Mucosa of descending colon (tissue), 3 donors: ENCODE measurements at regions not wholly inside any gene's neighbourhood (a gene's known extent, or its start where the extent isn't known, plus 50 kb on each side); places are given as distances from the start of the nearest gene placed in this dataset.
"Not testable (repeated sequence)": the region's sequence is repeated elsewhere in the genome, so short reads cannot be mapped to it uniquely, and the experiment has no call there.

Experiments used
- ATAC-seq: fragments of 200-7000 bp; cut with Tn5 transposase; one replicate; pipeline ENCODE4 v1.9.1; 2020; ENCODE audit warnings: mild to moderate bottlenecking, moderate library complexity
- DNase-seq, 3 donors: peaks; one replicate each; pipeline ENCODE4 v3.0.0-alpha.2; 2020
- H3K36me3 ChIP-seq: fragments of 200-600 bp; one replicate; pipeline ENCODE4 v1.8.0; 2021; ENCODE audit warnings: low read depth, mild to moderate bottlenecking
- H3K4me1 ChIP-seq: fragments of 200-600 bp; one replicate; pipeline ENCODE4 v1.8.0; 2021; ENCODE audit warnings: low read depth, mild to moderate bottlenecking
- H3K4me3 ChIP-seq: fragments of 200-600 bp; one replicate; pipeline ENCODE4 v1.8.0; 2021; ENCODE audit warnings: mild to moderate bottlenecking
- H3K9me3 ChIP-seq: fragments of 200-600 bp; one replicate; pipeline ENCODE4 v1.8.0; 2021; ENCODE audit warnings: mild to moderate bottlenecking
- CTCF ChIP-seq: fragments of 200-600 bp; IDR thresholded peaks from one replicate; pipeline ENCODE4 v1.8.0; 2022; ENCODE audit warnings: antibody characterized with exemption, mild to moderate bottlenecking
- intact Hi-C, 2 donors: fragments of 100-400 bp; cut with DNase I in 1 of 2; cut with micrococcal nuclease in 1 of 2; formaldehyde crosslinking; loops; one replicate each; pipeline versions ENCODE4 v1.11.0 to v1.11.1; 2022; cut with DNase I, micrococcal nuclease
- donor health status: DM: no; HTN: no; CAD: no; lungs with moderate emphysema.
- donor health status: DM: no; HTN: no; CAD: no.
- donor health status: DM: no; HTN: yes; CAD: no.

GRCh38 chr1:114032271-114033215 lies 53.3 kb downstream of the OLFML3 start:
- no peak for ATAC-seq
- no peaks in the 10 kb centered on the region for H3K9me3 ChIP-seq
- intact Hi-C loops, result no loop called here
- H3K36me3 ChIP-seq, result no peaks in the 10 kb centered on the region
- no peak for DNase-seq
- H3K4me3 ChIP-seq, result no peak overlapping the region
- no peaks in the 10 kb centered on the region for H3K4me1 ChIP-seq
- no peak for TF ChIP-seq CTCF

GRCh38 chr1:114033216-114033706 lies 54.0 kb downstream of the OLFML3 start:
- DNase-seq, result peak in 1 of 3 donors; percentile 3
- Histone ChIP-seq H3K4me1 (no peaks in the 10 kb centered on the region), H3K36me3 (no peaks in the 10 kb centered on the region), H3K9me3 (no peaks in the 10 kb centered on the region), H3K4me3 (no peak overlapping the region)
- no peak for ATAC-seq
- intact Hi-C loops, result no loop called here
- TF ChIP-seq CTCF, result no peak

- Histone ChIP-seq H3K4me3 (no peak overlapping the region), H3K4me1 (no peaks in the 10 kb centered on the region), H3K36me3 (no peaks in the 10 kb centered on the region), H3K9me3 (no peaks in the 10 kb centered on the region)
- TF ChIP-seq CTCF, result no peak
- intact Hi-C loops, result no loop called here
- ATAC-seq, result no peak
- DNase-seq, result no peak
Measured at GRCh38 chr1:114033961-114034360, 54.7 kb downstream of the OLFML3 start.

- H3K36me3 ChIP-seq, result no peaks in the 10 kb centered on the region
- H3K9me3 ChIP-seq, result no peaks in the 10 kb centered on the region
- TF ChIP-seq CTCF, result no peak
- no peak for ATAC-seq
- intact Hi-C loops, result no loop called here
- H3K4me1 ChIP-seq, result no peaks in the 10 kb centered on the region
- no peak overlapping the region for H3K4me3 ChIP-seq
- DNase-seq, result no peak
Measured at GRCh38 chr1:114034567-114035303, 55.5 kb downstream of the OLFML3 start.

GRCh38 chr1:114035304-114035700 lies 56.0 kb downstream of the OLFML3 start:
- H3K9me3 ChIP-seq, result no peaks in the 10 kb centered on the region
- H3K36me3 ChIP-seq, result no peaks in the 10 kb centered on the region
- H3K4me1 ChIP-seq, result no peaks in the 10 kb centered on the region
- DNase-seq, result no peak
- no peak overlapping the region for H3K4me3 ChIP-seq
- TF ChIP-seq CTCF, result no peak
- no peak for ATAC-seq
- intact Hi-C loops, result no loop called here

- H3K4me3 ChIP-seq, ATAC-seq, H3K36me3 ChIP-seq, DNase-seq, intact Hi-C loops, H3K4me1 ChIP-seq, H3K9me3 ChIP-seq: not testable (repeated sequence)
Measured at GRCh38 chr1:114036841-114037630, 57.8 kb downstream of the OLFML3 start.
